SH-SY5Y (cell line): ENCODE measurements at regions not wholly inside any gene's neighbourhood (a gene's known extent, or its start where the extent isn't known, plus 50 kb on each side); places are given as distances from the start of the nearest gene placed in this dataset.

ENCODE experiments used
- GATA2 ChIP-seq: IDR thresholded peaks from 2 replicates; pipeline ENCODE4 v1.6.1; 2011; ENCODE audit warnings: mild to moderate bottlenecking, low read depth, low read length
- GATA3 ChIP-seq: IDR thresholded peaks from 2 replicates; pipeline ENCODE4 v1.6.1; 2011; ENCODE audit warnings: low read depth, mild to moderate bottlenecking, low read length, moderate library complexity

- TF ChIP-seq GATA2: no peak
- TF ChIP-seq GATA3: no peak
Measured at GRCh38 chr2:206387808-206388207, 55.5 kb upstream of the ADAM23 start.
